ENCODE measurements at regions not wholly inside any gene's neighbourhood (a gene's known extent, or its start where the extent isn't known, plus 50 kb on each side); places are given as distances from the start of the nearest gene placed in this dataset.

GRCh38 chr3:154775821-154776548, 304.1 kb upstream of the MME start:
- DNase-seq (ENCODE audit: low read depth): no peak

- DNase-seq (ENCODE audit: low read depth): no peak
Measured at GRCh38 chr3:154766765-154767503, 313.2 kb upstream of the MME start.

GRCh38 chr3:154764856-154765640, 315.1 kb upstream of the MME start:
- DNase-seq (ENCODE audit: low read depth): no peak

GRCh38 chr3:154762486-154762885, 317.6 kb upstream of the MME start:
- no peak for DNase-seq (ENCODE audit: low read depth)

GRCh38 chr3:154759966-154760365, 320.2 kb upstream of the MME start:
- DNase-seq (ENCODE audit: low read depth): no peak

- peak; percentile 59 for DNase-seq (ENCODE audit: low read depth)
Measured at GRCh38 chr3:154758109-154758868, 321.8 kb upstream of the MME start.

- no peak for DNase-seq (ENCODE audit: low read depth)
Measured at GRCh38 chr3:154753101-154753500, 323.1 kb upstream of the GPR149 start.

GRCh38 chr3:154749514-154749913, 319.5 kb upstream of the GPR149 start:
- DNase-seq (ENCODE audit: low read depth): no peak

- no peak for DNase-seq (ENCODE audit: low read depth)
Measured at GRCh38 chr3:154745929-154746328, 315.9 kb upstream of the GPR149 start.

- DNase-seq (ENCODE audit: low read depth): no peak
Measured at GRCh38 chr3:154745122-154745521, 315.1 kb upstream of the GPR149 start.

GRCh38 chr3:154743418-154743817, 313.4 kb upstream of the GPR149 start:
- DNase-seq (ENCODE audit: low read depth): no peak

GRCh38 chr3:154734468-154734867, 304.5 kb upstream of the GPR149 start:
- DNase-seq (ENCODE audit: low read depth): no peak

- DNase-seq (ENCODE audit: low read depth): no peak
Measured at GRCh38 chr3:154730186-154730585, 300.2 kb upstream of the GPR149 start.

- no peak for DNase-seq (ENCODE audit: low read depth)
Measured at GRCh38 chr3:154729741-154730140, 299.8 kb upstream of the GPR149 start.

GRCh38 chr3:154728285-154728684, 298.3 kb upstream of the GPR149 start:
- DNase-seq (ENCODE audit: low read depth): no peak

GRCh38 chr3:154720921-154721320, 290.9 kb upstream of the GPR149 start:
- DNase-seq (ENCODE audit: low read depth): no peak

- no peak for DNase-seq (ENCODE audit: low read depth)
Measured at GRCh38 chr3:154718053-154718452, 288.1 kb upstream of the GPR149 start.

- no peak for DNase-seq (ENCODE audit: low read depth)
Measured at GRCh38 chr3:154716170-154716569, 286.2 kb upstream of the GPR149 start.

GRCh38 chr3:154708554-154708953, 278.6 kb upstream of the GPR149 start:
- DNase-seq (ENCODE audit: low read depth): no peak

GRCh38 chr3:154701055-154701454, 271.1 kb upstream of the GPR149 start:
- no peak for DNase-seq (ENCODE audit: low read depth)

GRCh38 chr3:154690413-154690812, 260.4 kb upstream of the GPR149 start:
- DNase-seq (ENCODE audit: low read depth): no peak
